ENCODE measurements at regions not wholly inside any gene's neighbourhood (a gene's known extent, or its start where the extent isn't known, plus 50 kb on each side); places are given as distances from the start of the nearest gene placed in this dataset.
A peak's percentile ranks its signal among the peaks of the same experiment; 100 is the strongest.

DNA sequence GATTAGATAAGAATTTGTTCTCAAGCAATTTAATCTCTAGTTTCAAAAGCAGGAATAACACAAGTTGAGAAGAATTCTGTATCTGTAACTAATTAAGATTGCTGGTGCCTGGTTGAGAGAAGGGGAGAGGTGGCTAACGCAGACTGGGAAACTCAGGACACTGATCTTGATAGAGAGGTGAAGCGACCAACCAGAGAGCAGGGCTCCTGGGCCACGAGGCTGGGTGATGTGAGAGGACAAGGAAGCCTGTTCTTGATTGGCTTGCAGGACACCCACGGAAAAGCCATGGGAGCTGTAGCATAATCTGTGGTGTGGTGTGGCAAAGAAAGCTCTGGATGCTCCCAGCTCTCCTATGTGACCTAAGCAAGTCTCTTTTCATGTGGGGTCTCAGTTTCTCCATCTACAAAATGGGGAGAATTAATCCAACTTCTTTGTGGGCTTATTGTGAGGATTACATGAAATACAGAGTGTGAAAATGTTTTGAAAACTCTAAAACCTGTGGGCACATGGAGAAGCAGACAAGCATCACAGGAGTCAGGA is 594.1 kb upstream of the BRINP1 start:
- intact Hi-C loops (cut with micrococcal nuclease) = loop anchor here (10.0 kb wide), 1 partner anchor 1439 kb away; no protein-coding TSS in a partner anchor
- H3K36me3 Mint-ChIP-seq (ENCODE audit: insufficient read depth, unreplicated experiment) = peaks cover 5% of the 10 kb centered on the region
- ChIA-PET POLR2A (no interaction called here), CTCF (interaction anchor here (0.7 kb wide), 1 partner anchor 400 kb away, joined by 3 read pairs; no protein-coding TSS in a partner anchor)
- TF ChIP-seq, protein P1, sequence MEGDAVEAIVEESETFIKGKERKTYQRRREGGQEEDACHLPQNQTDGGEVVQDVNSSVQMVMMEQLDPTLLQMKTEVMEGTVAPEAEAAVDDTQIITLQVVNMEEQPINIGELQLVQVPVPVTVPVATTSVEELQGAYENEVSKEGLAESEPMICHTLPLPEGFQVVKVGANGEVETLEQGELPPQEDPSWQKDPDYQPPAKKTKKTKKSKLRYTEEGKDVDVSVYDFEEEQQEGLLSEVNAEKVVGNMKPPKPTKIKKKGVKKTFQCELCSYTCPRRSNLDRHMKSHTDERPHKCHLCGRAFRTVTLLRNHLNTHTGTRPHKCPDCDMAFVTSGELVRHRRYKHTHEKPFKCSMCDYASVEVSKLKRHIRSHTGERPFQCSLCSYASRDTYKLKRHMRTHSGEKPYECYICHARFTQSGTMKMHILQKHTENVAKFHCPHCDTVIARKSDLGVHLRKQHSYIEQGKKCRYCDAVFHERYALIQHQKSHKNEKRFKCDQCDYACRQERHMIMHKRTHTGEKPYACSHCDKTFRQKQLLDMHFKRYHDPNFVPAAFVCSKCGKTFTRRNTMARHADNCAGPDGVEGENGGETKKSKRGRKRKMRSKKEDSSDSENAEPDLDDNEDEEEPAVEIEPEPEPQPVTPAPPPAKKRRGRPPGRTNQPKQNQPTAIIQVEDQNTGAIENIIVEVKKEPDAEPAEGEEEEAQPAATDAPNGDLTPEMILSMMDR (IDR thresholded peaks at IDR 0.05; ENCODE audit: unreplicated experiment) = no peak
- H3K9me3 Mint-ChIP-seq (ENCODE audit: unreplicated experiment) = no peaks in the 10 kb centered on the region
- H3K27ac Mint-ChIP-seq (ENCODE audit: low read depth, unreplicated experiment) = peak overlapping the region; percentile 52
- BruUV-seq (replicated peaks) = no TSS peak
- no peaks in the 10 kb centered on the region for H3K27me3 Mint-ChIP-seq (ENCODE audit: insufficient read depth, unreplicated experiment)
- DNase-seq (ENCODE audit: unreplicated experiment) = peak; percentile 17
- H3K4me1 Mint-ChIP-seq (ENCODE audit: insufficient read depth, unreplicated experiment) = peaks cover 19% of the 10 kb centered on the region
- H3K4me3 Mint-ChIP-seq (ENCODE audit: unreplicated experiment) = no peak overlapping the region

DNA sequence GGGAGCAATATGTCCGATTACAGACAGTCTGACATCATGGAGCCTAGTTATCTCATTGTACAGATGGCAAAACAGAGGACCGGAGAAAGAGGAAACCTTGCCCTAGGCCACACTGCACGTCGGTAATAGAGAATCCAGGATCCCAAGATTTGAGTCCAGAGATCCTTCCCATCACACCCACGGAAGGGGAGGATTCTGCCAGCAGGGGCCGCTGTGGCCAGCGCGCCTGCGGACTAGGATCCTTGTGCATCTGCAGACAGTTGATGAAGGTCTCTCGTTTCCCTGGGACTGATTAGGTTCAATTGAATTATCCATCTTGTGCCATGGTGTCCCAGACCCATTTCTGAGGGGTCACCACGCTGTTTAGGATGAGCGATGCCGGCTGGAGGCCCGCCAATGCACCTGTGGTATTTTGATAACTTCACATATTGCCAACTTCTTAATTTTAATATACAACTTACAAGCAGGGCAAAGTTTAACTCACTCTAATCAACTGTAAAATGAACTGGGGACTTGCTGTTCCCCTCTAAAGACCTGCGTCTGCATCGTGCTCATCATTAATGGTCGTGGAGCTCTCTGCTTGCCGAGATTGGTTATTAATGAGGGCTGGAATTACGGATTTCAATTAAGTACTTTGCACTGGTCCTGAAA is 592.7 kb upstream of the BRINP1 start:
- intact Hi-C loops (cut with micrococcal nuclease) = loop anchor here (10.0 kb wide), 1 partner anchor 1437 kb away; no protein-coding TSS in a partner anchor
- ChIA-PET CTCF (no interaction called here), POLR2A (no interaction called here)
- Mint-ChIP-seq H3K36me3 (ENCODE audit: insufficient read depth, unreplicated experiment) (peaks cover under 1% of the 10 kb centered on the region), H3K27me3 (ENCODE audit: insufficient read depth, unreplicated experiment) (no peaks in the 10 kb centered on the region), H3K4me3 (ENCODE audit: unreplicated experiment) (no peak overlapping the region), H3K27ac (ENCODE audit: low read depth, unreplicated experiment) (no peak overlapping the region), H3K9me3 (ENCODE audit: unreplicated experiment) (no peaks in the 10 kb centered on the region), H3K4me1 (ENCODE audit: insufficient read depth, unreplicated experiment) (peaks cover 13% of the 10 kb centered on the region)
- TF ChIP-seq, protein P1 (IDR thresholded peaks at IDR 0.05; ENCODE audit: unreplicated experiment) = no peak
- DNase-seq (ENCODE audit: unreplicated experiment) = no peak
- BruUV-seq (replicated peaks) = no TSS peak

DNA sequence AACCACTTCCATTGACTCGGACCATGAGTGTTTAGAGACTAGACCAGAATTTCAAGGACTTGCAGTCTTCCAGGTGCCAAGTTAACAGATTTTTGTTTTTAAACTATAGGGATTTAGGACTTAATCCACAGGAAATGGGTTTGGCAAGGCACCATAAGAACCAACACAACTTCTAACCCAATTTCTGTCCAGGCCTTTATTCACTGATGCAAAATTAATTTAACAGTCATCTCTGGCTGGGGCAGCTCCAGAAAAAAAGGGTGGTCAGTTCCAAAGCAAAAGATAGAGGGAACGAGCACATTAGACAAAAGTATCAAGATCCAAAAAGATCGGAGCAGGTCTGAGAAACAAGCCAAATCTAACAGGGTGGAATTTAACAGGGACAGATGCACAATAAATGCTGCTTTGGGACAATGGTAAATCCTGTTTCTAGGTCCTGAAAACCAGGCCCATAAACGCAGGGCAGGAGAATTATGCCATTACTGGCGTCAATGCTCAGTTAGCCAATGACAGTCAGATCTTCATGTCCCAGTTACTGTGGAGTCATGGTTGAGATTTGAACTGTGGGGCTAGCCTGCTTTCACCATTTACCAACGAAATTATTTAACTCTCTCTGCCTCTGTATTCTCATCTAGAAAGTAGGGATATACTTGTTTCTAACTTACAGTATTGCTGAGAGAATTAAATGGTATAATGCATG is 590.8 kb upstream of the BRINP1 start:
- Mint-ChIP-seq H3K4me3 (ENCODE audit: unreplicated experiment) (no peak overlapping the region), H3K4me1 (ENCODE audit: insufficient read depth, unreplicated experiment) (peaks cover 13% of the 10 kb centered on the region), H3K27me3 (ENCODE audit: insufficient read depth, unreplicated experiment) (no peaks in the 10 kb centered on the region), H3K9me3 (ENCODE audit: unreplicated experiment) (no peaks in the 10 kb centered on the region), H3K27ac (ENCODE audit: low read depth, unreplicated experiment) (no peak overlapping the region), H3K36me3 (ENCODE audit: insufficient read depth, unreplicated experiment) (no peaks in the 10 kb centered on the region)
- TF ChIP-seq, protein P1 (IDR thresholded peaks at IDR 0.05; ENCODE audit: unreplicated experiment) = no peak
- ChIA-PET CTCF (interaction anchor here (0.6 to 3.5 kb wide), 2 partner anchors 9 kb away, joined by 3 to 36 read pairs; no protein-coding TSS in a partner anchor), POLR2A (no interaction called here)
- intact Hi-C loops (cut with micrococcal nuclease) = loop anchor here (10.0 kb wide), 1 partner anchor 1435 kb away; no protein-coding TSS in a partner anchor
- no TSS peak for BruUV-seq (replicated peaks)
- no peak for DNase-seq (ENCODE audit: unreplicated experiment)

GRCh38 chr9:119956111-119956510 is 586.9 kb upstream of the BRINP1 start:
- no TSS peak for BruUV-seq (replicated peaks)
- CTCF ChIA-PET = interaction anchor here (0.6 to 2.7 kb wide), 3 partner anchors 13 to 186 kb away, joined by 3 to 10 read pairs (median 5); no protein-coding TSS in a partner anchor
- TF ChIP-seq, protein P1 (IDR thresholded peaks at IDR 0.05; ENCODE audit: unreplicated experiment) = no peak
- POLR2A ChIA-PET = no interaction called here
- Mint-ChIP-seq H3K36me3 (ENCODE audit: insufficient read depth, unreplicated experiment) (no peaks in the 10 kb centered on the region), H3K9me3 (ENCODE audit: unreplicated experiment) (no peaks in the 10 kb centered on the region), H3K4me3 (ENCODE audit: unreplicated experiment) (no peak overlapping the region), H3K27me3 (ENCODE audit: insufficient read depth, unreplicated experiment) (no peaks in the 10 kb centered on the region), H3K4me1 (ENCODE audit: insufficient read depth, unreplicated experiment) (no peaks in the 10 kb centered on the region), H3K27ac (ENCODE audit: low read depth, unreplicated experiment) (no peak overlapping the region)
- no peak for DNase-seq (ENCODE audit: unreplicated experiment)
- intact Hi-C loops (cut with micrococcal nuclease) = no loop called here

Data from MCF 10A (cell line).